ENCODE measurements at regions not wholly inside any gene's neighbourhood (a gene's known extent, or its start where the extent isn't known, plus 50 kb on each side); places are given as distances from the start of the nearest gene placed in this dataset.

GRCh38 chr3:107882261-107882660, 208.6 kb downstream of the CD47 start:
- CTCF ChIA-PET = no interaction called here

GRCh38 chr3:107881509-107881908, 209.3 kb downstream of the CD47 start:
- ChIA-PET CTCF (interaction anchor here (0.6 kb wide), 1 partner anchor 87 kb away, joined by 3 read pairs; no protein-coding TSS in a partner anchor), POLR2A (ENCODE audit: unreplicated experiment) (interaction anchor here (0.5 to 1.1 kb wide), 2 partner anchors 19 to 340 kb away, joined by 3 read pairs; partner anchors contain the start of gene IFT57)
- intact Hi-C loops (cut with micrococcal nuclease) = loop anchor here (2.0 kb wide), 1 partner anchor 47 kb away; no protein-coding TSS in a partner anchor
- no peaks in the 10 kb centered on the region for H3K36me3 ChIP-seq (ENCODE audit: low read depth, low read length)
- H3K9me3 ChIP-seq (ENCODE audit: low read length) = no peaks in the 10 kb centered on the region
- H3F3A ChIP-seq (ENCODE audit: low read length, unreplicated experiment) = no peaks in the 10 kb centered on the region
- peak; percentile 70 for ATAC-seq
- no peaks in the 10 kb centered on the region for H3K9me2 ChIP-seq (replicated peaks; ENCODE audit: low read length)
- no peak overlapping the region for H3K27ac ChIP-seq (ENCODE audit: low read length)
- no peaks in the 10 kb centered on the region for H3K79me2 ChIP-seq (ENCODE audit: low read length)
- no peak overlapping the region for H3K4me2 ChIP-seq (ENCODE audit: low read length)
- no peak for DNase-seq
- H4K20me1 ChIP-seq (ENCODE audit: low read length) = no peaks in the 10 kb centered on the region
- H3K4me1 ChIP-seq (ENCODE audit: insufficient read depth, low read length) = peaks cover 15% of the 10 kb centered on the region
- H3K9ac ChIP-seq (ENCODE audit: low read length) = no peak overlapping the region
- H3K27me3 ChIP-seq (ENCODE audit: low read length) = no peaks in the 10 kb centered on the region
- no peak overlapping the region for H2AFZ ChIP-seq (ENCODE audit: low read length)
- no peak overlapping the region for H3K4me3 ChIP-seq (ENCODE audit: low read length)
- BruUV-seq (replicated peaks) = no TSS peak
- TF ChIP-seq EZH2phosphoT487 (IDR thresholded peaks at IDR 0.05; ENCODE audit: borderline replicate concordance, low read length) = no peak
- no peak for TF ChIP-seq CTCF (conservative IDR thresholded peaks at IDR 0.05; ENCODE audit: low read depth, low read length)
- TF ChIP-seq EZH2 (IDR thresholded peaks at IDR 0.05; ENCODE audit: low read length, unreplicated experiment) = no peak

More at GRCh38 chr3:107882261-107882660, 208.6 kb downstream of the CD47 start:
- H3K36me3 ChIP-seq (ENCODE audit: low read depth, low read length) = no peaks in the 10 kb centered on the region
- TF ChIP-seq EZH2 (IDR thresholded peaks at IDR 0.05; ENCODE audit: low read length, unreplicated experiment) (no peak), CTCF (conservative IDR thresholded peaks at IDR 0.05; ENCODE audit: low read depth, low read length) (no peak), EZH2phosphoT487 (IDR thresholded peaks at IDR 0.05; ENCODE audit: borderline replicate concordance, low read length) (no peak)
- H4K20me1 ChIP-seq (ENCODE audit: low read length) = no peaks in the 10 kb centered on the region
- DNase-seq (no peak), ATAC-seq (no peak)
- H3K4me1 ChIP-seq (ENCODE audit: insufficient read depth, low read length) = peaks cover 15% of the 10 kb centered on the region
- intact Hi-C loops (cut with micrococcal nuclease) = no loop called here
- H3K9ac ChIP-seq (ENCODE audit: low read length) = no peak overlapping the region
- H3K27ac ChIP-seq (ENCODE audit: low read length) = no peak overlapping the region
- H3K4me3 ChIP-seq (ENCODE audit: low read length) = no peak overlapping the region
- H2AFZ ChIP-seq (ENCODE audit: low read length) = no peak overlapping the region
- H3K9me3 ChIP-seq (ENCODE audit: low read length) = no peaks in the 10 kb centered on the region
- POLR2A ChIA-PET (ENCODE audit: unreplicated experiment) = interaction anchor here (1.1 kb wide), 1 partner anchor 20 kb away, joined by 3 read pairs; no protein-coding TSS in a partner anchor
- no peaks in the 10 kb centered on the region for H3K27me3 ChIP-seq (ENCODE audit: low read length)
- H3K9me2 ChIP-seq (replicated peaks; ENCODE audit: low read length) = no peaks in the 10 kb centered on the region
- BruUV-seq (replicated peaks) = no TSS peak
- no peak overlapping the region for H3K4me2 ChIP-seq (ENCODE audit: low read length)
- no peaks in the 10 kb centered on the region for H3F3A ChIP-seq (ENCODE audit: low read length, unreplicated experiment)
- no peaks in the 10 kb centered on the region for H3K79me2 ChIP-seq (ENCODE audit: low read length)

GRCh38 chr3:107880702-107881101, 210.1 kb downstream of the CD47 start:
- Histone ChIP-seq H3K27me3 (ENCODE audit: low read length) (no peaks in the 10 kb centered on the region), H3K79me2 (ENCODE audit: low read length) (no peaks in the 10 kb centered on the region), H3K9ac (ENCODE audit: low read length) (no peak overlapping the region), H4K20me1 (ENCODE audit: low read length) (no peaks in the 10 kb centered on the region), H3K4me3 (ENCODE audit: low read length) (no peak overlapping the region), H3K27ac (ENCODE audit: low read length) (no peak overlapping the region), H3K9me2 (replicated peaks; ENCODE audit: low read length) (no peaks in the 10 kb centered on the region), H3K9me3 (ENCODE audit: low read length) (no peaks in the 10 kb centered on the region), H3K4me1 (ENCODE audit: insufficient read depth, low read length) (peaks cover 15% of the 10 kb centered on the region), H3F3A (ENCODE audit: low read length, unreplicated experiment) (no peaks in the 10 kb centered on the region), H3K4me2 (ENCODE audit: low read length) (no peak overlapping the region), H2AFZ (ENCODE audit: low read length) (no peak overlapping the region), H3K36me3 (ENCODE audit: low read depth, low read length) (no peaks in the 10 kb centered on the region)
- no peak for DNase-seq
- intact Hi-C loops (cut with micrococcal nuclease) = loop anchor here (2.0 kb wide), 1 partner anchor 48 kb away; no protein-coding TSS in a partner anchor
- ATAC-seq = no peak
- no peak for TF ChIP-seq CTCF (conservative IDR thresholded peaks at IDR 0.05; ENCODE audit: low read depth, low read length)
- no TSS peak for BruUV-seq (replicated peaks)
- POLR2A ChIA-PET (ENCODE audit: unreplicated experiment) = no interaction called here
- CTCF ChIA-PET = interaction anchor here (0.6 kb wide), 1 partner anchor 86 kb away, joined by 3 read pairs; no protein-coding TSS in a partner anchor

All from PC-3 (cell line).